WTC11 (cell line): ENCODE measurements at regions not wholly inside any gene's neighbourhood (a gene's known extent, or its start where the extent isn't known, plus 50 kb on each side); places are given as distances from the start of the nearest gene placed in this dataset.
A peak's percentile ranks its signal among the peaks of the same experiment; 100 is the strongest.

ENCODE experiments used
- ATAC-seq: fragments of 200-7000 bp; cut with Tn5 transposase; 2 replicates; pipeline ENCODE4 v1.10.0; 2021; ENCODE audit warnings: mild to moderate bottlenecking, moderate library complexity
- CTCF ChIA-PET: fragments of 300-600 bp; sonication (Branson Sonifier 250); formaldehyde crosslinking; loops from one replicate; lab custom pipeline; 2021; ENCODE audit warnings: antibody characterized with exemption; lab: Charles Lee
- POLR2A ChIA-PET: fragments of 350-600 bp; sonication (Branson Sonifier 250); formaldehyde crosslinking; loops from one replicate; lab custom pipeline; 2021; ENCODE audit warnings: antibody characterized with exemption; lab: Charles Lee
- DNase-seq: peaks from one replicate; pipeline ENCODE4 v3.0.0; 2021; ENCODE audit warnings: low spot score
- H3K27ac Mint-ChIP-seq: 2 replicates; pipeline ENCODE4 v1.8.0; 2021; ENCODE audit warnings: mixed read lengths
- H3K27me3 Mint-ChIP-seq: 2 replicates; pipeline ENCODE4 v1.8.0; 2021; ENCODE audit warnings: low read depth, mild to moderate bottlenecking, moderate library complexity, mixed read lengths
- H3K36me3 Mint-ChIP-seq: 2 replicates; pipeline ENCODE4 v1.8.0; 2021; ENCODE audit warnings: mixed read lengths
- H3K4me1 Mint-ChIP-seq: 2 replicates; pipeline ENCODE4 v1.8.0; 2022; ENCODE audit warnings: mixed read lengths
- H3K4me3 Mint-ChIP-seq: 2 replicates; pipeline ENCODE4 v1.8.0; 2021; ENCODE audit warnings: mild to moderate bottlenecking, moderate library complexity, mixed read lengths
- H3K9me3 Mint-ChIP-seq: 2 replicates; pipeline ENCODE4 v1.8.0; 2021; ENCODE audit warnings: mixed read lengths
- CREB1 ChIP-seq: sonication (generic); formaldehyde crosslinking; IDR thresholded peaks from 2 replicates; pipeline ENCODE4 v1.8.0; 2023; ENCODE audit warnings: mild to moderate bottlenecking, missing genetic modification reagents
- FOXK1 ChIP-seq: sonication (generic); formaldehyde crosslinking; IDR thresholded peaks from 2 replicates; pipeline ENCODE4 v1.8.0; 2022; ENCODE audit warnings: mild to moderate bottlenecking, moderate library complexity, missing genetic modification reagents
- JUN ChIP-seq: sonication (generic); formaldehyde crosslinking; IDR thresholded peaks from 2 replicates; pipeline ENCODE4 v1.8.0; 2023; ENCODE audit warnings: mild to moderate bottlenecking, missing genetic modification reagents
- KAT7 ChIP-seq: sonication (generic); formaldehyde crosslinking; IDR thresholded peaks from 2 replicates; pipeline ENCODE4 v1.8.1; 2023; ENCODE audit warnings: missing genetic modification reagents, mild to moderate bottlenecking, borderline replicate concordance
- MXD4 ChIP-seq: fragments of 250-450 bp; sonication (Bioruptor Pico); IDR thresholded peaks from 2 replicates; pipeline ENCODE4 v1.8.0; 2021; ENCODE audit warnings: mild to moderate bottlenecking, moderate library complexity, borderline replicate concordance
- OVOL2 ChIP-seq: fragments of 250-450 bp; sonication (Bioruptor Pico); IDR thresholded peaks from 2 replicates; pipeline ENCODE4 v1.9.0; 2021; ENCODE audit warnings: mild to moderate bottlenecking, borderline replicate concordance
- ZNF138 ChIP-seq: sonication (generic); formaldehyde crosslinking; conservative IDR thresholded peaks from 2 replicates; pipeline ENCODE4 v1.8.1; 2022; ENCODE audit warnings: mild to moderate bottlenecking, moderate library complexity, missing genetic modification reagents
- ZNF232 ChIP-seq: sonication (generic); formaldehyde crosslinking; IDR thresholded peaks from 2 replicates; pipeline ENCODE4 v1.8.0; 2022; ENCODE audit warnings: mild to moderate bottlenecking, missing genetic modification reagents
- ZNF423 ChIP-seq: fragments of 250-450 bp; sonication (Bioruptor Pico); IDR thresholded peaks from 2 replicates; pipeline ENCODE4 v2.1.2; 2022; ENCODE audit warnings: mild to moderate bottlenecking, moderate library complexity
- TF ChIP-seq, protein P1 (sequence below): sonication (generic); formaldehyde crosslinking; IDR thresholded peaks from 2 replicates; pipeline ENCODE4 v1.8.1; 2022; ENCODE audit warnings: mild to moderate bottlenecking, moderate library complexity, missing genetic modification reagents
- TF ChIP-seq, protein P2 (sequence below): fragments of 250-450 bp; sonication (Bioruptor Pico); IDR thresholded peaks from 2 replicates; pipeline ENCODE4 v1.9.0; 2021; ENCODE audit warnings: mild to moderate bottlenecking
- TF ChIP-seq, protein P3 (sequence below): sonication (generic); formaldehyde crosslinking; IDR thresholded peaks from 2 replicates; pipeline ENCODE4 v1.8.1; 2023; ENCODE audit warnings: mild to moderate bottlenecking, missing genetic modification reagents
- TF ChIP-seq, protein P4 (sequence below): sonication (generic); formaldehyde crosslinking; IDR thresholded peaks from 2 replicates; pipeline ENCODE4 v1.8.1; 2023; ENCODE audit warnings: mild to moderate bottlenecking, missing genetic modification reagents, moderate library complexity
- TF ChIP-seq, protein P5 (sequence below): fragments of 250-450 bp; sonication (Bioruptor Pico); IDR thresholded peaks from 2 replicates; pipeline ENCODE4 v1.8.0; 2021; ENCODE audit warnings: mild to moderate bottlenecking
- TF ChIP-seq, protein P6 (sequence below): sonication (generic); formaldehyde crosslinking; IDR thresholded peaks from 2 replicates; pipeline ENCODE4 v1.8.0; 2023; ENCODE audit warnings: mild to moderate bottlenecking, missing genetic modification reagents
- TF ChIP-seq, protein P7 (sequence below): fragments of 250-450 bp; sonication (Bioruptor Pico); IDR thresholded peaks from 2 replicates; pipeline ENCODE4 v2.1.2; 2022; ENCODE audit warnings: mild to moderate bottlenecking, moderate library complexity
- TF ChIP-seq, protein P8 (sequence below): sonication (generic); formaldehyde crosslinking; IDR thresholded peaks from 2 replicates; pipeline ENCODE4 v1.8.0; 2022; ENCODE audit warnings: missing genetic modification reagents

DNA sequence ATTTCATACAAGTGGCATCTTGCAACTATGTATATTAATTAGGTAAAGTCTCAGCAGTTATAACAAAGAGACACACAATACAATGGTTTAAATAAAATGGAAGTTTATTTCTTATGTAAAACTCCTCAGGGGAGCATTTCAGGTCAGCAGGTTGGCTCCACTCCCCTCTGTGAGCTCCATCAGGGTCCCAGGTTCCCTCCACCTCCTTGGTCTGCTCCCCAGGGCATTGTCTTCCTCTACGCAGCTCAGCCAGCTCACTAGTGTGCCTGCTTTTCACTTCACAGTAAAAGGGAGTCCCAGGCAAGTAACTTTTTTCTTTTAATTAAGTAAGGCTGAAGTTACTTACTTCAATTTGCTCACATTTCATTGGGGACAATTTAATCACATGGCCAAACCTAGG lies 135.3 kb upstream of the FNDC3A start:
- ATAC-seq (peak; percentile 41; the same call in 1 of the 2 replicates), DNase-seq (no peak)
- peaks cover 4% of the 10 kb centered on the region; the same call in 1 of the 2 replicates for H3K36me3 Mint-ChIP-seq
- H3K9me3 Mint-ChIP-seq, result peaks cover 5% of the 10 kb centered on the region; the same call in 1 of the 2 replicates
- no peak for TF ChIP-seq ZNF232 (CRISPR knock-in tag)
- peak; percentile 53; the same call in 1 of the 2 replicates for TF ChIP-seq ZNF423
- H3K27me3 Mint-ChIP-seq, result no peaks in the 10 kb centered on the region
- CTCF ChIA-PET, result no interaction called here
- no peak overlapping the region for H3K4me3 Mint-ChIP-seq
- no peak overlapping the region for H3K27ac Mint-ChIP-seq
- H3K4me1 Mint-ChIP-seq, result peaks cover 13% of the 10 kb centered on the region
- POLR2A ChIA-PET, result no interaction called here

DNA sequence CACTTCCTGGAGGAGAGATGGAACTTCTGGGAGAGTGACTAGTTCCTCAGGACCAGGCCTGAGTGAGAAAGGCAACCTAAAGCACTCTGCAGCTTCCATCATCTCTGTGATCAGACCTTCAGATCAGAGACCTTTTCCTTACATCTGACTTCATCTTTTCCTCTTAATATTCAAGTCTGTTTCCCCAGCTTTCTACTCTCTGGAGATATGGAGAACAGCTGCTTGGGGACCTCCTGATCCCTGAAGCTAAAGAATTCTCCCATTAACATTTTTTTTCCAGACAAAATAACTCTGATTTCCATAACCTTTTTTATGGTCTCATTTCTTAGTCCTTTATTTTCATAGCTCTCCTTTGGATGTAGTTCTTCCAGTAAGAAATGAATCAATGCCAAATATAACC lies 133.4 kb upstream of the FNDC3A start:
- Mint-ChIP-seq H3K27me3 (no peaks in the 10 kb centered on the region; the same call in 1 of the 2 replicates), H3K36me3 (no peaks in the 10 kb centered on the region), H3K4me1 (peaks cover 13% of the 10 kb centered on the region), H3K4me3 (no peak overlapping the region), H3K9me3 (no peaks in the 10 kb centered on the region), H3K27ac (no peak overlapping the region)
- TF ChIP-seq, protein P1, sequence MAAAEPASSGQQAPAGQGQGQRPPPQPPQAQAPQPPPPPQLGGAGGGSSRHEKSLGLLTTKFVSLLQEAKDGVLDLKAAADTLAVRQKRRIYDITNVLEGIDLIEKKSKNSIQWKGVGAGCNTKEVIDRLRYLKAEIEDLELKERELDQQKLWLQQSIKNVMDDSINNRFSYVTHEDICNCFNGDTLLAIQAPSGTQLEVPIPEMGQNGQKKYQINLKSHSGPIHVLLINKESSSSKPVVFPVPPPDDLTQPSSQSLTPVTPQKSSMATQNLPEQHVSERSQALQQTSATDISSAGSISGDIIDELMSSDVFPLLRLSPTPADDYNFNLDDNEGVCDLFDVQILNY (CRISPR knock-in tag), result no peak
- TF ChIP-seq, protein P2, sequence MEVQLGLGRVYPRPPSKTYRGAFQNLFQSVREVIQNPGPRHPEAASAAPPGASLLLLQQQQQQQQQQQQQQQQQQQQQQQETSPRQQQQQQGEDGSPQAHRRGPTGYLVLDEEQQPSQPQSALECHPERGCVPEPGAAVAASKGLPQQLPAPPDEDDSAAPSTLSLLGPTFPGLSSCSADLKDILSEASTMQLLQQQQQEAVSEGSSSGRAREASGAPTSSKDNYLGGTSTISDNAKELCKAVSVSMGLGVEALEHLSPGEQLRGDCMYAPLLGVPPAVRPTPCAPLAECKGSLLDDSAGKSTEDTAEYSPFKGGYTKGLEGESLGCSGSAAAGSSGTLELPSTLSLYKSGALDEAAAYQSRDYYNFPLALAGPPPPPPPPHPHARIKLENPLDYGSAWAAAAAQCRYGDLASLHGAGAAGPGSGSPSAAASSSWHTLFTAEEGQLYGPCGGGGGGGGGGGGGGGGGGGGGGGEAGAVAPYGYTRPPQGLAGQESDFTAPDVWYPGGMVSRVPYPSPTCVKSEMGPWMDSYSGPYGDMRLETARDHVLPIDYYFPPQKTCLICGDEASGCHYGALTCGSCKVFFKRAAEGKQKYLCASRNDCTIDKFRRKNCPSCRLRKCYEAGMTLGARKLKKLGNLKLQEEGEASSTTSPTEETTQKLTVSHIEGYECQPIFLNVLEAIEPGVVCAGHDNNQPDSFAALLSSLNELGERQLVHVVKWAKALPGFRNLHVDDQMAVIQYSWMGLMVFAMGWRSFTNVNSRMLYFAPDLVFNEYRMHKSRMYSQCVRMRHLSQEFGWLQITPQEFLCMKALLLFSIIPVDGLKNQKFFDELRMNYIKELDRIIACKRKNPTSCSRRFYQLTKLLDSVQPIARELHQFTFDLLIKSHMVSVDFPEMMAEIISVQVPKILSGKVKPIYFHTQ, result no peak
- TF ChIP-seq, protein P3, sequence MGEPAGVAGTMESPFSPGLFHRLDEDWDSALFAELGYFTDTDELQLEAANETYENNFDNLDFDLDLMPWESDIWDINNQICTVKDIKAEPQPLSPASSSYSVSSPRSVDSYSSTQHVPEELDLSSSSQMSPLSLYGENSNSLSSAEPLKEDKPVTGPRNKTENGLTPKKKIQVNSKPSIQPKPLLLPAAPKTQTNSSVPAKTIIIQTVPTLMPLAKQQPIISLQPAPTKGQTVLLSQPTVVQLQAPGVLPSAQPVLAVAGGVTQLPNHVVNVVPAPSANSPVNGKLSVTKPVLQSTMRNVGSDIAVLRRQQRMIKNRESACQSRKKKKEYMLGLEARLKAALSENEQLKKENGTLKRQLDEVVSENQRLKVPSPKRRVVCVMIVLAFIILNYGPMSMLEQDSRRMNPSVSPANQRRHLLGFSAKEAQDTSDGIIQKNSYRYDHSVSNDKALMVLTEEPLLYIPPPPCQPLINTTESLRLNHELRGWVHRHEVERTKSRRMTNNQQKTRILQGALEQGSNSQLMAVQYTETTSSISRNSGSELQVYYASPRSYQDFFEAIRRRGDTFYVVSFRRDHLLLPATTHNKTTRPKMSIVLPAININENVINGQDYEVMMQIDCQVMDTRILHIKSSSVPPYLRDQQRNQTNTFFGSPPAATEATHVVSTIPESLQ (CRISPR knock-in tag), result no peak
- TF ChIP-seq, protein P4, sequence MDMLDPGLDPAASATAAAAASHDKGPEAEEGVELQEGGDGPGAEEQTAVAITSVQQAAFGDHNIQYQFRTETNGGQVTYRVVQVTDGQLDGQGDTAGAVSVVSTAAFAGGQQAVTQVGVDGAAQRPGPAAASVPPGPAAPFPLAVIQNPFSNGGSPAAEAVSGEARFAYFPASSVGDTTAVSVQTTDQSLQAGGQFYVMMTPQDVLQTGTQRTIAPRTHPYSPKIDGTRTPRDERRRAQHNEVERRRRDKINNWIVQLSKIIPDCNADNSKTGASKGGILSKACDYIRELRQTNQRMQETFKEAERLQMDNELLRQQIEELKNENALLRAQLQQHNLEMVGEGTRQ, result no peak
- TF ChIP-seq, protein P5, sequence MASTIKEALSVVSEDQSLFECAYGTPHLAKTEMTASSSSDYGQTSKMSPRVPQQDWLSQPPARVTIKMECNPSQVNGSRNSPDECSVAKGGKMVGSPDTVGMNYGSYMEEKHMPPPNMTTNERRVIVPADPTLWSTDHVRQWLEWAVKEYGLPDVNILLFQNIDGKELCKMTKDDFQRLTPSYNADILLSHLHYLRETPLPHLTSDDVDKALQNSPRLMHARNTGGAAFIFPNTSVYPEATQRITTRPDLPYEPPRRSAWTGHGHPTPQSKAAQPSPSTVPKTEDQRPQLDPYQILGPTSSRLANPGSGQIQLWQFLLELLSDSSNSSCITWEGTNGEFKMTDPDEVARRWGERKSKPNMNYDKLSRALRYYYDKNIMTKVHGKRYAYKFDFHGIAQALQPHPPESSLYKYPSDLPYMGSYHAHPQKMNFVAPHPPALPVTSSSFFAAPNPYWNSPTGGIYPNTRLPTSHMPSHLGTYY (CRISPR knock-in tag), result no peak
- no peak for TF ChIP-seq KAT7 (CRISPR knock-in tag)
- TF ChIP-seq, protein P6, sequence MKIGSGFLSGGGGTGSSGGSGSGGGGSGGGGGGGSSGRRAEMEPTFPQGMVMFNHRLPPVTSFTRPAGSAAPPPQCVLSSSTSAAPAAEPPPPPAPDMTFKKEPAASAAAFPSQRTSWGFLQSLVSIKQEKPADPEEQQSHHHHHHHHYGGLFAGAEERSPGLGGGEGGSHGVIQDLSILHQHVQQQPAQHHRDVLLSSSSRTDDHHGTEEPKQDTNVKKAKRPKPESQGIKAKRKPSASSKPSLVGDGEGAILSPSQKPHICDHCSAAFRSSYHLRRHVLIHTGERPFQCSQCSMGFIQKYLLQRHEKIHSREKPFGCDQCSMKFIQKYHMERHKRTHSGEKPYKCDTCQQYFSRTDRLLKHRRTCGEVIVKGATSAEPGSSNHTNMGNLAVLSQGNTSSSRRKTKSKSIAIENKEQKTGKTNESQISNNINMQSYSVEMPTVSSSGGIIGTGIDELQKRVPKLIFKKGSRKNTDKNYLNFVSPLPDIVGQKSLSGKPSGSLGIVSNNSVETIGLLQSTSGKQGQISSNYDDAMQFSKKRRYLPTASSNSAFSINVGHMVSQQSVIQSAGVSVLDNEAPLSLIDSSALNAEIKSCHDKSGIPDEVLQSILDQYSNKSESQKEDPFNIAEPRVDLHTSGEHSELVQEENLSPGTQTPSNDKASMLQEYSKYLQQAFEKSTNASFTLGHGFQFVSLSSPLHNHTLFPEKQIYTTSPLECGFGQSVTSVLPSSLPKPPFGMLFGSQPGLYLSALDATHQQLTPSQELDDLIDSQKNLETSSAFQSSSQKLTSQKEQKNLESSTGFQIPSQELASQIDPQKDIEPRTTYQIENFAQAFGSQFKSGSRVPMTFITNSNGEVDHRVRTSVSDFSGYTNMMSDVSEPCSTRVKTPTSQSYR (CRISPR knock-in tag), result no peak
- TF ChIP-seq, protein P7, sequence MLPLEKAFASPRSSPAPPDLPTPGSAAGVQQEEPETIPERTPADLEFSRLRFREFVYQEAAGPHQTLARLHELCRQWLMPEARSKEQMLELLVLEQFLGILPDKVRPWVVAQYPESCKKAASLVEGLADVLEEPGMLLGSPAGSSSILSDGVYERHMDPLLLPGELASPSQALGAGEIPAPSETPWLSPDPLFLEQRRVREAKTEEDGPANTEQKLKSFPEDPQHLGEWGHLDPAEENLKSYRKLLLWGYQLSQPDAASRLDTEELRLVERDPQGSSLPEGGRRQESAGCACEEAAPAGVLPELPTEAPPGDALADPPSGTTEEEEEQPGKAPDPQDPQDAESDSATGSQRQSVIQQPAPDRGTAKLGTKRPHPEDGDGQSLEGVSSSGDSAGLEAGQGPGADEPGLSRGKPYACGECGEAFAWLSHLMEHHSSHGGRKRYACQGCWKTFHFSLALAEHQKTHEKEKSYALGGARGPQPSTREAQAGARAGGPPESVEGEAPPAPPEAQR (CRISPR knock-in tag), result no peak
- TF ChIP-seq OVOL2, result no peak
- no peak for TF ChIP-seq ZNF138
- TF ChIP-seq CREB1, result no peak
- no peak for TF ChIP-seq MXD4 (CRISPR knock-in tag)
- TF ChIP-seq FOXK1 (CRISPR knock-in tag), result no peak
- TF ChIP-seq, protein P8, sequence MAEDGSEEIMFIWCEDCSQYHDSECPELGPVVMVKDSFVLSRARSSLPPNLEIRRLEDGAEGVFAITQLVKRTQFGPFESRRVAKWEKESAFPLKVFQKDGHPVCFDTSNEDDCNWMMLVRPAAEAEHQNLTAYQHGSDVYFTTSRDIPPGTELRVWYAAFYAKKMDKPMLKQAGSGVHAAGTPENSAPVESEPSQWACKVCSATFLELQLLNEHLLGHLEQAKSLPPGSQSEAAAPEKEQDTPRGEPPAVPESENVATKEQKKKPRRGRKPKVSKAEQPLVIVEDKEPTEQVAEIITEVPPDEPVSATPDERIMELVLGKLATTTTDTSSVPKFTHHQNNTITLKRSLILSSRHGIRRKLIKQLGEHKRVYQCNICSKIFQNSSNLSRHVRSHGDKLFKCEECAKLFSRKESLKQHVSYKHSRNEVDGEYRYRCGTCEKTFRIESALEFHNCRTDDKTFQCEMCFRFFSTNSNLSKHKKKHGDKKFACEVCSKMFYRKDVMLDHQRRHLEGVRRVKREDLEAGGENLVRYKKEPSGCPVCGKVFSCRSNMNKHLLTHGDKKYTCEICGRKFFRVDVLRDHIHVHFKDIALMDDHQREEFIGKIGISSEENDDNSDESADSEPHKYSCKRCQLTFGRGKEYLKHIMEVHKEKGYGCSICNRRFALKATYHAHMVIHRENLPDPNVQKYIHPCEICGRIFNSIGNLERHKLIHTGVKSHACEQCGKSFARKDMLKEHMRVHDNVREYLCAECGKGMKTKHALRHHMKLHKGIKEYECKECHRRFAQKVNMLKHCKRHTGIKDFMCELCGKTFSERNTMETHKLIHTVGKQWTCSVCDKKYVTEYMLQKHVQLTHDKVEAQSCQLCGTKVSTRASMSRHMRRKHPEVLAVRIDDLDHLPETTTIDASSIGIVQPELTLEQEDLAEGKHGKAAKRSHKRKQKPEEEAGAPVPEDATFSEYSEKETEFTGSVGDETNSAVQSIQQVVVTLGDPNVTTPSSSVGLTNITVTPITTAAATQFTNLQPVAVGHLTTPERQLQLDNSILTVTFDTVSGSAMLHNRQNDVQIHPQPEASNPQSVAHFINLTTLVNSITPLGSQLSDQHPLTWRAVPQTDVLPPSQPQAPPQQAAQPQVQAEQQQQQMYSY (CRISPR knock-in tag), result no peak
- TF ChIP-seq JUN (CRISPR knock-in tag), result no peak
- CTCF ChIA-PET, result no interaction called here
- no peak for DNase-seq
- POLR2A ChIA-PET, result no interaction called here
- no peak for ATAC-seq
